ENCODE measurements at regions not wholly inside any gene's neighbourhood (a gene's known extent, or its start where the extent isn't known, plus 50 kb on each side); places are given as distances from the start of the nearest gene placed in this dataset.

DNA sequence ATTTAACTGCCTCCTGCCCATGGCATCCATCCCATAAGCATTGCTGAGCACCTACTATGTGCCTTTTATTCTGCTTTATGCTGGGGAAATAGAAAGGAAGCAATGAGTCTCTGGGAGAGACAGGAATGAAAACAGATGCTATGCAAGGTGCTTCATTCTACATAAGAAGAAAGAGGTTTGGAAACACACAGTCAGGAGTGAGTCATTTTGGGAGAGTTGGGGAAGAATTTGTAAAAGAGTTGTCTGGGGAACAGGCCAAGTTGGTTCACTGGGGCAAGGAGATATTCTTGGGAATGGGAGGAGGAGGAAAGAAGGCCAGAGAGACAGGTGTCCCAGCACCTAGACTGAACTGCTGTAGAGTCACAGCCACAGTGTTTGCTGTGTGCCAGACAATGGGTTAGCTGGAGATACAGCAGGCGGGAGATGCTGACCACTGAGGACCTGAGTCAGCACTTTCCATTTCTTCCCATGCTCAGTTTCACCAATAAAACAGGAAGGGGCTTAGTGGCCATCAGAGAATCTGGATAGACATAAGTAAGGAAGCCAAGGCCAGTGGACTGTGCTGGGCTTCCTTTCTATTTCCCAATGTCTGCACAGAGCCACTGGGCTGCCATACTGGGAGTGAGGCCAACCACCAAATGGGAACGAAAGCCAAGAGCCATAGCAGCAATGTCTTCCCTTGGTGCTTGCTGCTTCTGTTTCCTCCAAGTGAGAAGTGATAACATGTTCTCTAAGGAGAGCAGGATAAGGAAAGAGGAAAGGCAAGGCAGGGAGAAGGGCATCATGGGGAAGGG is 187.7 kb upstream of the USP24 start:
- DNase-seq (ENCODE audit: low read depth) = no peak

DNA sequence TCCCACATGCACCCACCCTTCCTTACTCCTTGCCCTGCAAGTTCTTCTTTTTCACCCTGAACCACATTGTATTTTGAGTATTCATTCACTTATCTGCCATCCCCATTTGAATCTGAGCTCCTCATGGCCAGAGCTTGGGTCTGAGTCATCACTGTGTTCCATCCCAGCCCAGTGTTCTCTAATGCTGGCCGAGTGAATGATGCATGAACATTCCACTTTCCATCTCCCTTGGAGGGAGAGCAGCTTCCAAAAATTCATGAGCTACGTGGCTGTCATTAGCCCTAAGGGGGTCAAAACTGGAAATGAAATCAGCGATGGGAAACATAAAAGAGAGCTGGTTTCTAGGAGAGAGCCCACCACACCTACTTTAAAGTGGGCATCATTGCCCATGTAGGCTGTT is 187.0 kb upstream of the USP24 start:
- DNase-seq (ENCODE audit: low read depth) = no peak

DNA sequence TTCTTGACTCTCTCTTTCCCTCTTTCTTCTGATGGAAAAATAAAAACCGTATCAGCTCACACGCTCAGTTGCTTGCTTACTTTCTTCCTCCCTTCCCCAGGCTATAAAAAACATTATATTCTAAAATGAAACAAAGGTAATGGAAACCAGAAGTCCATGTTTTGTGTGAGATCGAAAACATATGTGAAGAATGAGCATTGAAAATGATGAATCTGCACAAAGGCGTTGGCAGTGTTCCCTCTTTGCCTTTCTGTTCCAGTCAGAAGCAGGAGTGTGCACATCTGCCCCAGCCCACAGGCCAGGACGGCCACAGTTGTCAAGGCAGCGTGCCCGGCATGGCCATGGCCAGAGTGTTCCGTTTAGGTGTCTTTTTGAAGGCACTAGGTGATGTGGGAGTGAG is 185.3 kb upstream of the USP24 start:
- DNase-seq (ENCODE audit: low read depth) = no peak

DNA sequence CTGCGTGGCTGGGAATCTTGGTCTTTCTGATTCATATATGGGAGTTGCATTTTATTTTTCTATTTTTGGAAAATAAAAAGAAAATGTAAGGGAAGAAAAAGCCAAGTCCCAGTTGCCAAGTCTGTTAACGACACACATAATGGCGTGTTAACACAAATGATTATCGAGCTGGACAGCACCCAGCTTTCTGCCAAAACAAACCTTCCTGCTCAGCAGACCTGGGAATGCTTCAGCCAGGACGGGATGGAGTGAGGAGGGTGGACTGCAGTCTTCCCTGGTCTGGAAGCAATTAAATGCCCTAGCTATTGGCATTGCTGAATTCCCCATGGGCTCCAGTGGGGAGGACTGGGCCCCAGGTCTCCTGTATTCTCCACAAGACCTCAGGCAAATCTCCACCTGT is 184.2 kb upstream of the USP24 start:
- no peak for DNase-seq (ENCODE audit: low read depth)

DNA sequence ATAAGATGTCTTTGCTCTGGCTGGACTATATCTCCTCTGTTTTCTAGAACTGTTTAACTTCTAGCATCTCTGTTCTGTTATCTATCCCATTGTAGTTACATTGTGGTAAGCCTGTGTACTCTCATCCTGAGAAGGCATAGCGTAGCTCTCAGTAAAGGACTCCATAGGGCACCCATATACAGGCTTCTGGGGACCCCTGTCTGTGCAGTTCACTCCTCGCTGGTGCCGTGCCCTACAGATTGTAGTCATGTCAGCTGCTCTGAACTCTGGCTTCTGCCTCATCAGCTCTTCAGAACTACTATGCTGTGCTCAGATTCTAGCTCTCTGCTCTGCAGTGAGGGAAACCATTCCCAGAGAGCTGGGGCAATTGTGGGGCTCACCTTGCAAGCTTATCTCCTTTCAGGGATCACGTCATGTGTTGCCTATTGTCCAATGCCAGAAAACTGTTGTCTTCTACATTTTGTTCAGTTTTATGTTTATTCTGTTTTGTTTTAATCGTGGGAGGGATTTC is 181.3 kb upstream of the USP24 start:
- DNase-seq (ENCODE audit: low read depth) = no peak

DNA sequence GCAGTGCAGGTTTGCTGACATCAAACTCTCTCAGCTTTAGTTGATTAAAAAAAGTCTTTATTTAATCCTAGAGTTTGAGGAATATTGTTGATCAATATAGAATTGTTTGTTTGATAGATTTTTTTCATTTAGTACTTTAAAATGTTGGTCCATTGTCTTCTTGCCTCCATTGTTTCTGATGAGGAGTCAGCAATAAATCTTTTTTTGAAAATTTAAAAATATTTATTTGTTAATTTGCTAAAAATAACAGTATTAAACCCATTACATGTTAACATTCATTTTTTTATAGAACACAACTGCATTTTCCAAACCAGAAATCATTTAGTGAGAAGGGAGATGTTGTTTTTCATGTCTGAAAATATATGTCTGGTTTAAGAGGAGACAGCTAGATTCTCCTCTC is 173.8 kb upstream of the USP24 start:
- DNase-seq (ENCODE audit: low read depth) = no peak

DNA sequence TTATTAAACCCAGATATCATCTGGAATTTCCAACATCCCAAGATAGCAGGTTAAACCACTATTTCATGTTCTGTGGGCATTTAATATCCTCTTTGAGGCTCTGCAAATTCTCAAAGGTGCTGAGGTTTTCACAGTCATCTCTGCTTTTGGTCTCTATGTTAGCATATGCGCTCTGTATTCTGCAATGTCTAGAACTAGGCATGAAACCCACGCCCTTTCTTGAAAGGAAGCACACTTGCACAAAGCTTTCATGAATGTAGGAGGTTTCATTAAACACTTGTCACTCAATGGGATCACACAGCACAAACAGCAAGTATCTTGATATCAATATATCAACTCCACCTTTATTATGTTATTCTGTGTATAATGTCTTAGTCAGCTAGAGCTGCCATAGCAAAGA is 172.0 kb upstream of the USP24 start:
- DNase-seq (ENCODE audit: low read depth) = no peak

DNA sequence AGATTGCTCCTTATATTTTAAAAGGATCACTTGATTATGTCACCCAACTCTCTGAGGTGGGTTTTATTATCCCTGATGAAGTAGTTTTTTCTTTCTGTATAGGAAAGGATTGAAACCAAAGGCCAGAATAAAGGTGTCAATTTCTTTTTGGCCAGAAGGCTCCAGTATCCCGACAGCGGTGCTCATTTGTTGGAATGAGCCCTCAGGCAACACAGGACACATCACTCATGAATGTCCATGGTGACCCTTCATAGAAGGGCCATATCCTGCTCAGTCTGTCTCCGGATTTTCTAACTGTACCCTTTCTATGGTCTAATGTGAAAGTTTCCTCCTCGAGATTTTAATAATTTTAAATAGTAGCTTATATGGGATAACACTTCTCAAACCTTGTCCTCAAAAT is 171.3 kb upstream of the USP24 start:
- DNase-seq (ENCODE audit: low read depth) = no peak

DNA sequence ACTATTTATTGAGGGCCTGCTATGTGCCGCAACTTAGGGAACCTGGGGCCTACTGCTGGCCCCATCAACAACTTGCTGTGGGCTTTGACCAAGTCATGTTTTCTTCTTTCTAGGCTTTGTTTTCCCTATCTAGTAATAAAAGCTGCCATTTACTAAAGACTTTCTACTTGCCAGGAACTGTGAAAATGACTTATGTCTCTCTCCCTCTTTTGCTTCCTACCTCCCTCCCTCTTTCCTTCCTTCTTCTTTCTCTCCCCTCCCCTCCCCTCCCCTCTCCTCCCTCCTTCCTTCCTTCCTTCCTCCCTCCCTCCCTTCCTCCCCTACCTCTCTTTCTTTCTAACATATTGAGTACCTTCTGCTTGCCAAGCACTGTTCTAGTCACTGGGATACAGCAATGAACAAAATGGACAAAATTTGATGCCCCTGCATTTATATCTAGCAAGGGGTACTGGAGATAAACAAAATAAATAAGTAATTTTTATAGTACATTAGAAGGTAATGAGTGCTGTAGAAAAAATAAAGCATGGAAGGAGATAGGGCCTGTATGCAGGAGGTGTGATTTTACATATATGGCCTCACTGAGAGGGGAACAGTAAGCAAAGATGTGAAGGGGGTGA is 170.3 kb upstream of the USP24 start:
- DNase-seq (ENCODE audit: low read depth) = no peak

DNA sequence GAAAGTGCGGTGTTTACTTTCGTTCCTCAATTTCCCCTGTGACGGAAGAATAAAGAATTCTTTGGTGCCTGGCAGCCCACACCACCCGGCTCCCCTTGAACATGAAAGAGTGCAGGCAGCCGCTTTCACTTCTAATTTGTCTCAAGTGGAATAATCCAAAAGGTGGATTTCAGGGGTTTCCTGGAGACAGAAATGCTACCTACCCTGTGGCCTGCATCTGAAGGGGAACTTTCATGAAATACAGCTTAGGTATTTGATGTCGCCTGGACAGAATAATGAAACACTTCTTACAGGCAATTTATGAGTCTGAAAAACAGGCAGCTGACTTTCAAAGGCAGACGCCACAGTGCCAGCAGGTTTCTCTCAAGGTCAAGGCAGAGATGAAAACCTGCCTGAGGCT is 169.5 kb upstream of the USP24 start:
- no peak for DNase-seq (ENCODE audit: low read depth)

DNA sequence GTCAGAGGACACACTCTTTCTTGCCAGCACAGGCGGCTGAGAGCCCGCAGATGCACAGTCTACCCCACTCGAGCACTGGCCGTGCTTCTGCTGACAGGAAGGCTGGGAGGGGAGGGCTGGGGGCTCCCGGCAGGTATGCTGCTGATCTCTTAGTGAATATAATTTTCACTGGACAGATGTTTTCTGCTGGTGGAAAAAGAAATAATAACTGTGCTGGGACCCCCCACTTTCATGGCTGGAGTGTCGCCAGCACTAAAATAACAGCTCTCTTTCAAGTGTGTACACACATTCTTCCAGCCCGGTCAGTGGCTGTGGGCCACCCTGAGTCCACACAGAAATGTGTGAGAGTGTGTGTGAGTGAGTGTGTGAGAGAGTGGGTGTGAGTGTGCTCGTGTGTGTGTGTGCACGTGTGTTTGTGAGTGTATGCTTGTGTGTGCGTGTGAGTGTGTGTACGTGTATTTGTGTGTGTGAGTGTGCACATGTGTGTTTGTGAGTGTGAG is 167.7 kb upstream of the USP24 start:
- no peak for DNase-seq (ENCODE audit: low read depth)

DNA sequence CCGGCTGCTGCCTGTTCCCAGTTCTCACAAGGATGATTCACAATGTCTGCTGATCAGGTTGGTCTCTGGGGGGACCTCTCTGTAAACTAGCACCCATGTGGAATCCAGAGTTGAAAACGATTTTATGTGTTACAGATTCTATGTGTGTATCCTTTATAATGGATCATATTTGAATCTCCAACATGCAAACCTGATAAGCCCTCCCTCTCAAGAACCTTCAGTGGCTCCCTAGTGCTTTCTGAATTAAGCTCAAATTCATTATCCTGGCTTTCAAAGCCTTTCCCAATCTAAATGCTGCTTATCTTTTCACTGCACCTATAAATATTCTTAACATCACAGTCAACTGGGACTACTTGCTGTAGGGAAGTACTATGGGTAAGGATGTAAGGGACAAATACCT is 166.8 kb upstream of the USP24 start:
- DNase-seq (ENCODE audit: low read depth) = no peak

DNA sequence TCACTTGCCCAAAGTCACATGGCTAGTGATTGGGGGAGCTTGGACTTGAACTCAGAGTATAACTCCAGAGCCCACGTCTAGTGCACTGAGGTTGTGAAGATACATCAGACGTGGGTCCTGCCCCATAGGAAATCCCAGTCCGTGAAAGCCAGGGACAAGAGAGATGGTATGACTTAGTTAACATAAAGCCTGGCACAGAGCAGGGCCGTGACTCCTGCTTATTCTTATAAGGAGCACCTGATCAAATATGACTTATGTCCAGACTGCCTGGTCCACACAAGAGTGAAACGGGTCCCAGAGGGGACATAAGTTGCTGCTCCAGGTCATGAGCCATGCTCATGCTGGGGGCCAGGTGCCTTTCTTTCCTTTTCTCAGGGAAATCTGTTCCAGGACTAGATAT is 166.3 kb upstream of the USP24 start:
- no peak for DNase-seq (ENCODE audit: low read depth)

DNA sequence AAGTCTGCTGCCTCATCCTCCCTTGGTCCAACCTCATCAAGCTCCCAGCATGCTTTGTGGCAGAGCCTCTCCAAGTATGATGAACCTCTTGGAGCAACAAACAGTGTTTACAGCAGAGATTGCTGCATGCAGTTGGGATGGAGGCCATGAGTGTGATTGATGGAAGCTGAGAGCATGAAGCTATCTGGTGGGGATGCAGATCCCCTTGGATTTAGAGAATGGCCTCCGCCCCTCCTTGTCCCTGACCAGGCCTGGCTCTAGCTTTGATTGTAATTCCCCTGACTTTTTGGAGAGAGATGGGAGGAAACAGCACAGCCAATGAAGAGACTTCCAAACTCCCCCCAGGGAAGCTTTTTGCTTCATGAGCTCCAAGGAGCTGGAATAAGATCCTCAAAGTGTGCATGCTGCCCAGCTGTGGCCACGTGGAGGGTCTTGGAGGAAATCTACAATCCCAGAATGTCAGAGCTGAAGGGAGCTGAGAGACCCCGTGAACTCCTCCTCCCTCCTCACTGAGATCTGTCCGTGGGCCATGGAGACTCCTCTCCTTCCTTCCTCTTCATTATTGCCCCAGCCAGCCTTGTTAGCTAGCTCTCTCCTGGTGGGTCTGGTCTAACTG is 165.3 kb upstream of the USP24 start:
- no peak for DNase-seq (ENCODE audit: low read depth)

DNA sequence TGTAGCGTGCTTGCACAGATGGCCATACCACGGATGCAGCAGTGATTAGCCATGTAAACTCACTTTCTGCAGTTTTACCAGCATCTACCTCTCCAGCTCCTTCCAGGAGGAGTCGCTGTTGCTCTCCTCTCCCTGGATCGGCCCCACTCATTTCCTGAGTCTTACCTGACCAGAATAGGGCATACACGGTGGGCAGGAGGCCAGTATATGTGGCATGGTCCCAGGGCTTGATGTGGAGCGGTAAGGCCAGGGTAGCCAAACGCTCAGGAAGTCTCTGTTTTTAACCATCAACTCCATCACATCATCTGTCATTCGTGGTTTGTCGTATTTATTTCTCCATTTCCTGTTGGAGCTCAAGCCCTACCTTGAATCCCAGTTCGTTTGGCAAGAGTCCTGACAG is 163.4 kb upstream of the USP24 start:
- DNase-seq (ENCODE audit: low read depth) = no peak

DNA sequence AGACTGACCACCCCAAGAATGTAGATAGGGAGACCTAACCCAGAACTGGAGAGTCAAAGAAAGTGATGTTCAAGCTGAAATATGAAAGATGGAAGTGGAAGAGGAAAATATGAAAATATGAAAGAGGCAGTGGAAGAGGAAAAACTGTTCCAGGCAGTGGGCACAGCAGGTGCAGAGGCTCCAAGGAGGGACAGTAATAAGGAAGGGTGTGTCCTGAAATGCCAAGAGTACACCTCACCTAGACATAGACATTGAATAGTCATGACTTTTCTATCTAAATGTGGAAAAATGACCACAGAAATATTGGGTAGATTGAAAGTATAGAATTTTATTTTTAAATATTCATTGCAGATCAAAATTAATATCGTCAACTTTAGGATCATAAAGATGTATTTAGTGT is 161.7 kb upstream of the USP24 start:
- no peak for DNase-seq (ENCODE audit: low read depth)

DNA sequence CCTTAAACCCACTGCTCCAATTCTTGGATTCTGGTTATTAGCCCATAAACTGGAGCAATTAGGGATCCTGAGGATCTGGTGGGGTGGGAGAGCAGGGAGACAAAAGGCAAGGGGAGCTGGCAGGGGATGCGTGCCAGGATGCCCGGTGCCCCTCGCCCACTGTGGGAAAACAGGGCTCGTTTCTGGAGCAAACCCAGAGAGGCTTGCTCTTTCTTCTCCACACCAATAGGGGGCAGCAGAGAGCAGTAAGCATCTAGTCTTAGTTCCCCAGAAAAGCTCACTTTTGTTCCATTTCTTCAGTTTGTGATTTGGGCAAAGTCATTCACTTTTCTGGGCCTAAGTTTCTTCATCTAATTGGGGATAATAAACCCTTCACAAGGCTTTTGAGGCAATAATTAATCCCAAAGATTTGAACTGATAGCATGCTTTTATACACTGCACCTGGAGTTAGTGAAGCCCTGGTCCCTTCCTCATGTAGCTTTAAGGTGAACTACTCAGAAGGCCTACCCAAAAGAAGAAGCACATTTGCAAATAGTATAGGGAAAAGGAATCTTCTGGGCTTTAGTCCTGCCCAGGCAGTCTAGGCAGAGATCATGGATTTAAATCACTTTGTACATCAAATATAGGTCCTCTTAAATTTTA is 160.6 kb upstream of the USP24 start:
- no peak for DNase-seq (ENCODE audit: low read depth)

DNA sequence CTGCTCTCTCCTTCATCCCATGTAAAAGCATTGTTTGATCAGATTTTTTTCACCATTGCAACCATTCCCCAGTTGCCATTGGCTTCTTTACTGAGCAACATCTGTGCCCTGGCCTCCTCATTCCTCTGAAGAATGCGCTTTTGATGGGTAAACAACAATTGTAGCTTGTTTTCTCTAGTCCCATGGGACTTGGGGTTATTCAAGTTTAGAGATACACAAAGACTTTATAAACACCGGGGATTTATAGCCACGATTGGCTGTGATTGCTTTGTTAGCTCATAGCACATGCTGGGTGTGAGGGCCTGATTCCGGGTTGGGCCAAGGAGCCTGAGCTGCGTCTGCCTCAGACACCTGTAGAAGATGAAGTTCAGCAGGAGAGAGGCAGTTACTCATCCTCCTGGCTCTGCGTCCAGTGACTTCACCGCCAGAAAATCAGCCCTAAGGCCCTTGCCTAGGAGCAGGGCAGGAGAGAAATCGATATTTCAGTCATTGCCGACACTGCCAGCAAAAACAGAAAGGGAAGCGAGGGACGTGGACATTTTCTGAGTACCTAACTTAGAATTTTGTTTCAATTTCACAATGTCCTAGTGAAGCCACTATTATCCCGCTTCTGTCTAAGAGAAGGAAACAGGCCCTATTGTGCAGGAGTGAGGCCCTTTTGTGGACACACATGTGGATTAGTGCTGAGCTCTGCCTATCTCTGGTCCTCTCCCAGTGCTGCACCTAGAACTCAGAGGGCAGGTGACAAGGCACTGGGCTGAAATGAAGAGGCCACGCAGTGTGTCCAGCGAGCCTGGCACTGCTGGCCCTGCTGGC is 159.8 kb upstream of the USP24 start:
- no peak for DNase-seq (ENCODE audit: low read depth)

DNA sequence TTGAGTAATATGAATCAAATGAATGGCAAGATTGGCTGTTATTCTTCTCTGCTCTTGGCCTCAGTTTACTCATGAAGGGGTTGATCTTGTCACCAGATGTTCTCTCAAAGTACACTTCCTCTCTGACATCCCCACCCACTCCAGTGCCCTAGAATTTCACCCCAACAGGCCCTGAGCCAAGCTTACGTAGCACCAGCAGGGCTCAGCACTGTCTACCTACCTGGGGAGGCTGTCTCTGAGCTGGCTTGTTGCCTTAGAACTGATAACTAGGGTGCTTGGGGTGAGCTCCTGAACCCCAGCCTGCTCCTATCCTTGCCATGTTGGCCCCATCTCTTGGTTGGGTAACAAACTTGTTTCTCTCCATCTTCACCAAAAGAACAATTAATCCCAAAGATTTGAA is 159.1 kb upstream of the USP24 start:
- no peak for DNase-seq (ENCODE audit: low read depth)

DNA sequence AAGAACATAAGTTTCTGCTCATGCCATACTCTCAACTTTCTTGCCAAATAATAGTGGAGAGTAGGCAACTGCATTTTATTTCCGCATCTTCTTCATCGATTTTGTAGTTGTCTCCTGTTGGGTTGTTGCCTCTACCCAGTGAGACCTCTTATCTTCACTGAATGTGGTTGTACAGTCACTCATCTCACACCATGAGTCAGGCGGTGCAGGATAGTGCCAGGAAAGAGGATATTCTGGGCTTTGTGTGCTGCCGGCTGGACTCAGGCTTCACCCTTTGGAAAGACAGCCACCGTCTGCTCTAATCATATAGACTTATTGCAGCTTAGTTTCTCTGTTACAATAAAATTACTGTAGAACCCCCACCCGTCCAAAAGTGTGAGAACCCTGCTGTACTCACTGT is 154.3 kb upstream of the USP24 start:
- no peak for DNase-seq (ENCODE audit: low read depth)

DNA sequence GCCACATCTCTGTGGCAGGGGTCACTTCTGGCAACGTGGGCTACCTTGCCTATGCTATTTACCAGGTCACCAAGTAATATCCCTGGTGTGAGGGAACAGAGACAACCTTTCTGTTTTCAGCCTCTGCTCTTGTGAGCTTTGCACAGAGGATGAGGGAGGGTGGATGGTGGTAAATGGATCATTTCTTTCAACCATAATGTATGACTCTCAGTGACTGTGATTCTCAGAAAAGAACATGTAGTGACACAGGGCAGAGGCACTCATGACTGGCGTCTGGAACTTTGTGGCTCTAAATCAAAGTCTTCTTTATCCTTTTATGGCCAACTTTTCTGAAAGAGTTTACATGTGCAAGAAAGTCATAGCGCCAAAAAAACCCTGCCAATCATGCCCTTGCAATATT is 153.5 kb upstream of the USP24 start:
- no peak for DNase-seq (ENCODE audit: low read depth)

DNA sequence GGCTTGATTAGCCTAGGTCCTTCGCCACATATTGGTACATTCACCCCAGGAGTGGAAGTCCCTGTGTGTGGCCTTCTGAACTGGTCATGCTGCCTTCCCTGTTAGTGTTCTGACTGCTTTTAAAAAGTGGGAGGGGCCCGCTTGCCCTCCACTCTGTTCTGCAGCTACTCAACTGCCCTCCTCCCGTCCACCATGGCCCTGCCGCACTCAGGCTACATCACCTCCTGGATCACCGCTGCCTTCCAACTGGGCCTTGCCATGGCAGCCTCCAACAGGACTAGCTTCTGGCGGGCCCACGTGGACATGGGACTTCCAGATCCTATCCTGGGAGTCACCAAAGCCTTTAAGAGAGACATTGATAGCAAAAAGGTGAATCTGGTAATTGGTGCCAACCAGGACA is 152.1 kb upstream of the USP24 start:
- no peak for DNase-seq (ENCODE audit: low read depth)
